Ectodermal cell (in vitro differentiated cells): ENCODE measurements at regions not wholly inside any gene's neighbourhood (a gene's known extent, or its start where the extent isn't known, plus 50 kb on each side); places are given as distances from the start of the nearest gene placed in this dataset.

Experiments used
- H3K27ac ChIP-seq: 2 replicates; pipeline ENCODE4 v1.7.0; 2013; ENCODE audit warnings: mild to moderate bottlenecking, low read depth, low read length; ENCODE audit not compliant: insufficient read depth, poor library complexity, severe bottlenecking
- H3K27me3 ChIP-seq: 2 replicates; pipeline ENCODE4 v1.7.0; 2013; ENCODE audit warnings: mild to moderate bottlenecking, low read length; ENCODE audit not compliant: insufficient read depth, control insufficient read depth, poor library complexity, severe bottlenecking
- H3K36me3 ChIP-seq: one replicate; pipeline ENCODE4 v1.7.0; 2013; ENCODE audit warnings: low read length; ENCODE audit not compliant: control insufficient read depth, insufficient read depth
- H3K4me1 ChIP-seq: one replicate; pipeline ENCODE4 v1.7.0; 2013; ENCODE audit warnings: low read length; ENCODE audit not compliant: control insufficient read depth, insufficient read depth
- H3K4me3 ChIP-seq: 2 replicates; pipeline ENCODE4 v1.7.0; 2013; ENCODE audit warnings: low read depth, low read length, control low read depth; ENCODE audit not compliant: insufficient read depth
- H3K9me3 ChIP-seq: 2 replicates; pipeline ENCODE4 v1.7.0; 2013; ENCODE audit warnings: mild to moderate bottlenecking, low read length, moderate library complexity; ENCODE audit not compliant: control insufficient read depth
- WGBS, 2 experiments: methylation state at CpG; one replicate each; pipeline ENCODE4 v1.1.7; 2013; ENCODE audit warnings: missing lambda C conversion rate in 2 of 2; 5-methylcytosine and 5-hydroxymethylcytosine counted together

DNA sequence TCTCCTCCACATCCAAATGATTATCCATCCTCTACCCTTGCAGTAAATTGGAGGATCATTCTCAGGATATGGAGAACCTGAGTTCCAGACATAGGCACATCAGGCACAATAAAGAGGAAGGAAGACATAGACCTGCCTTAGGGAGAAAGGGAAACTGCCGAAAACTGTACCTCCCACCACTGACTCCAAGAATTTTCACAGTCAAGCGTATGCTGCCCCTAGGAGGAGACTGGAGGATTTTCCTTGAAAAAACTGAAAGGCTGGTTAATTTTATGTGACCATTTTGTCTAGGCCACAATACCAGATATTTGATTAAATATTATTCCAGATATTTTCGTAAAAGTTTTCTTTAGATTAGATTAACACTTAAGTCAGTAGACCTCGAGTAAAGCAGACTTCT lies 638.5 kb upstream of the PKDCC start:
- Histone ChIP-seq H3K36me3 (no peaks in the 10 kb centered on the region), H3K4me3 (no peak overlapping the region), H3K4me1 (no peaks in the 10 kb centered on the region), H3K27ac (no peak overlapping the region), H3K9me3 (no peaks in the 10 kb centered on the region), H3K27me3 (no peaks in the 10 kb centered on the region)
- WGBS, 2 experiments: 49 to 65% methylated on average over 3 to 4 of the region's 4 CpGs

DNA sequence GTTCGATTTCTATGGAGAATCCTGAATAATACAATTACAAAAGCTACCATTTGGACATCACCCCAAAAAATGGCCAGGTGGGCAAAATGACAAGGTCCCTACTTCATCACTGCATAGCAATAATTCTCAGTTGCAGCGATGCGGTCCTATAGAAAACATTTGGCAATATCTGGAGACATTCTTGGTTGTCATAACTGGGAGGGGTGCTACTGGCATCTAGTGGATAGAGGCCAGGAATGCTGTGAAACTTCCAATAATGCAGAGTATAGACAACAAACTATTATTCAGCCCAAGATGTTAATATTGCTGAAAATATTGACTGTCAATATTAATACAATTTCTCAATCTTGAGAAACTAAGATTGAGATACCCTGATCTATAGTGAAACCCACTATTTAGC lies 637.8 kb upstream of the PKDCC start:
- 94 to 96% methylated on average over 3 of the region's 3 CpGs for WGBS, 2 experiments
- H3K4me1 ChIP-seq: no peaks in the 10 kb centered on the region
- no peaks in the 10 kb centered on the region for H3K36me3 ChIP-seq
- no peak overlapping the region for H3K4me3 ChIP-seq
- no peaks in the 10 kb centered on the region for H3K27me3 ChIP-seq
- no peak overlapping the region for H3K27ac ChIP-seq
- H3K9me3 ChIP-seq: no peaks in the 10 kb centered on the region

DNA sequence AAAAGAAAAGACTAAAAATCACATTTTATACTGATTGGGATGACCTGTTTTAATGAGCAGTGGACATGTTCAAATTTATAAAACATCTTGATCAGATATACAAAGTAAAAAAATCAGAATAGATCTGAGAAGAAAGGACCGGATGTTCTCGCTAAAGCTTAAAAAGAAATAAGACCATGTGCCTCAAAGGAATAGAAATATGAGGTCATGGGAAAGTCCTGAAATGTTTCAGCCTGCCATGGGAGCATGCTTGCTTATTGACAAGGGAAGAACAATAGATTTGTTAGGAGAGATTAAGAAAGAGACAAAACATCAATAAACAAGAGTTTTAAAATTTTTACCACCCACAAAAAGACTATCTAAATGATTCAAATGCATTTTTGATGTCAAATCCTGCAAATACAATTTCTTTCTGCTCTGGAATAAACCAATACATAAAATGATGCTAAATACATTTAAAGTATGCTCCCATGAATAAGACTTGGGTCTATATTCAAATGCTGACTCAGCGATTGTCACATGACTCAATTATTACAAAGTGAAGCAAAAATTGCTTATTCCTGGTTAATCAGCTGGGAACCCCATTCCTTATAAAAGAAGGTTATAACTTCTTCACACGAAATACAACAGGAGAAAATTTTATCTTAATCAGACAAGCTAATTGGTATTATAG lies 633.9 kb upstream of the PKDCC start:
- 50 to 71% methylated on average over 3 to 4 of the region's 4 CpGs for WGBS, 2 experiments
- no peaks in the 10 kb centered on the region for H3K27me3 ChIP-seq

DNA sequence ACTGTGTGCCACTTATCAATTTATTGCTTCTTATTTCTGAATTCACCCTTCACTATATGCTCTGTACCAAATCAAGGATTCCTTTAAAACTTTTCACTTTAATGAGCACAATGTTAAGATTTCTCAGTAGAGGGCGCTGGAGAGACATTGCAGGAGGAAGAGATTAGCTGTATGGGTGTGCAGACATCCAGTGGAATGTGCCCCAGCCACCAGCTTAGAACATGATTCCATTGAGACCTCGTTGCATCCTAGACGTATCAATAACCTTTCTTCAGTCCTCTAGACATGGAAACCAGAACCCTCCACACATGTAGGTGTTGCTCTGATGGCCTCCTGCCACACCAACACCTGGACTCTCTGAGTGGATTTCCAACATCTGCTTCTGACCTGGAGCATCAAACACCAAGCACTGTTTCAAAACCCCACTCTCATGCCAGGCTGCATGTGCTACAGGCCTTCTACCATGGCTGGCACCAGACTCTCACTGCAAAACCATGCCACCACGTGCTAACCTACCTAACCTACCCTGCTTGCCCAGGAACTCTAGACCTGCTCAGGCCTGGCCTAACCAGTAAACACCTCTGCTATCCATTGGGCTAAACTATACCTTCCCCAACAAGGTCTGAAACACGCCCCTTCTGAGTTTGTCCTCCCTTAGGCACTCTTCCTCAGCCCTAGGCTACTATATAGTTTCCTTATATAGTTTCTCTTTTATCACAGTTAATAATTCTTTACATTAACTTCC lies 633.2 kb upstream of the PKDCC start:
- Histone ChIP-seq H3K4me1 (no peaks in the 10 kb centered on the region), H3K4me3 (no peak overlapping the region), H3K9me3 (no peaks in the 10 kb centered on the region), H3K27ac (no peak overlapping the region), H3K36me3 (no peaks in the 10 kb centered on the region), H3K27me3 (no peaks in the 10 kb centered on the region)
- WGBS, 2 experiments: 54 to 60% methylated on average over 4 of the region's 5 CpGs

More for the DNA sequence above, 633.9 kb upstream of the PKDCC start:
- Histone ChIP-seq H3K27ac (no peak overlapping the region), H3K4me3 (no peak overlapping the region), H3K9me3 (no peaks in the 10 kb centered on the region), H3K4me1 (no peaks in the 10 kb centered on the region), H3K36me3 (no peaks in the 10 kb centered on the region)

DNA sequence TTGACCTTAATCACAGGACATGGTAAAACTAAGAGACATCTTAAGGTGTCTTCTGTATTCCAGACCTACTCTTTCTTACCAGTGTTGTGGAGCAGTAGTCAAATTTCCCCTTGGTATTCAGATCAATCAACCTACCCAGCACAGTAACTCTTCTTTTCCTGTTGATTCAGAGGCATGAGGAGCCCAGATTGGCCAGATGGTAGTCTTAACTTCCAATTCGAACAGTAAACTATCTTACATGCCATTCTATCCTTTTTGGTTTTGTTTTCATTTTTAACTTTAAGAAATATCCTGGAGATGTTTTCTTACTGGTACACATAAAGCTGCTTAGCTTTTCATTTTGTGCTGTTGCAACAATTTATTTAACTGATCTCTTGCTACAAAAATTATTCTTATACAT lies 630.3 kb upstream of the PKDCC start:
- Histone ChIP-seq H3K4me1 (no peaks in the 10 kb centered on the region), H3K4me3 (no peak overlapping the region), H3K27me3 (no peaks in the 10 kb centered on the region), H3K9me3 (no peaks in the 10 kb centered on the region), H3K27ac (no peak overlapping the region), H3K36me3 (no peaks in the 10 kb centered on the region)
- 100% methylated on average over 1 of the region's 1 CpG; no CpG with 5 or more reads in 1 of the 2 experiments for WGBS, 2 experiments

DNA sequence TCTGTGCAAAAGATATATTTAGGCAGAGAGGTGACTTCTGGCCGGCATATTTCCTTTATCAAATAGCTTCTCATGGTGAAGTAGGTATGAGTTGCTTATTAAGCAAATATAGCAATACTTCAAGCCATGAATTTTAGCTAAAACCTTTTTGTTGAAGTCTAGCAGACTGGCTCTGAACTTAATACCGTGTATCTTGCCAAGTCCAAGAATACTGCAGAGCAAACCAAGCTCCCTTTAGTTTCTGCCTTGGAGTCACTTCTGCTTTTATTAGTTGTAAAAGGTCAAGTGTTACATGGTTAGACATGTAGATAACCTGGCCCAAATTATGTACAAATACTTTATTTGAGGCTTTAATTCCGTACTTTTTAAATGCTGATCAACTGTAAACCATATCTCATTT lies 627.6 kb upstream of the PKDCC start:
- Histone ChIP-seq H3K36me3 (no peaks in the 10 kb centered on the region), H3K4me1 (no peaks in the 10 kb centered on the region), H3K9me3 (no peaks in the 10 kb centered on the region), H3K27me3 (no peaks in the 10 kb centered on the region), H3K4me3 (no peak overlapping the region), H3K27ac (no peak overlapping the region)
- 90 to 98% methylated on average over 3 of the region's 3 CpGs for WGBS, 2 experiments

DNA sequence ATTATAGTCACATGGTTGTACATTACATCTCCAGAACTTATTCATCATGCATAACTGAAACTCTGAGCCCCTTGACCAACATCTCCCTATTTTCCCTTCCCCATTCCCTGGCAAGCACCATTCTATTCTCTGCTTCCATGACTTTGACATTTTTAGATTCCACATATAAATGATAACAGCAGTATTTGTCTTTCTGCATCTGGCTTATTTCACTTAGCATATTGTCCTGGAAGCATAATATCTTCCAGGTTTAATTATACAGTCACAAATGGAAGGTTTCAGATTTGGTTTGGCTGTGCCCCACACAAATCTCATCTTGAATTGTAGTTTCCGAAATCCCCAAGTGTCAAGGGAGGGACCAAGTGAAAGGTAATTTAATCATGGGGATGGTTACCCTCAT lies 626.9 kb upstream of the PKDCC start:
- no peak overlapping the region for H3K27ac ChIP-seq
- no peaks in the 10 kb centered on the region for H3K27me3 ChIP-seq
- H3K9me3 ChIP-seq: no peaks in the 10 kb centered on the region
- no peaks in the 10 kb centered on the region for H3K4me1 ChIP-seq
- H3K4me3 ChIP-seq: no peak overlapping the region
- WGBS, 2 experiments: 84 to 94% methylated on average over 1 of the region's 1 CpG
- H3K36me3 ChIP-seq: no peaks in the 10 kb centered on the region

DNA sequence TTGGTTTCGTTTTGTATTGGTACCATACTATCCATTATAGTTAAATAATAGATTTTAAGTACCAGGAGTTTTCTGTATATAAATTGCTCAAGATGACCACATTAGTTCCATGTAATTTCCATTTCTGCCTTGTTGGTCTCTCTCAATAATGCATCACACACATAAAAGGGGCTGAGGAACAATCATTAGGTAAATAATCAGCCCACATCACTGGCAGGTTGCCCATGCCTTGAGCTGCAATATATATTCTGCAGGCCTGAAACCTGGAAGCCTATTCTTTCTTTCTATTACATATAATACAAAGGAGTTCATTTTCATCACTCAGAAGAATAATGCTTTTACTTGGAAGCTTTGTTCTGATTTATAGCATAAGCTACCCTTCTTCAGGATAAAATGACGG lies 616.1 kb upstream of the PKDCC start:
- H3K27me3 ChIP-seq: no peaks in the 10 kb centered on the region
- no peaks in the 10 kb centered on the region for H3K36me3 ChIP-seq
- H3K9me3 ChIP-seq: no peaks in the 10 kb centered on the region
- no peak overlapping the region for H3K4me3 ChIP-seq
- WGBS, 2 experiments: 0% methylated on average over 1 of the region's 2 CpGs; no CpG with 5 or more reads in 1 of the 2 experiments
- no peaks in the 10 kb centered on the region for H3K4me1 ChIP-seq
- no peak overlapping the region for H3K27ac ChIP-seq

DNA sequence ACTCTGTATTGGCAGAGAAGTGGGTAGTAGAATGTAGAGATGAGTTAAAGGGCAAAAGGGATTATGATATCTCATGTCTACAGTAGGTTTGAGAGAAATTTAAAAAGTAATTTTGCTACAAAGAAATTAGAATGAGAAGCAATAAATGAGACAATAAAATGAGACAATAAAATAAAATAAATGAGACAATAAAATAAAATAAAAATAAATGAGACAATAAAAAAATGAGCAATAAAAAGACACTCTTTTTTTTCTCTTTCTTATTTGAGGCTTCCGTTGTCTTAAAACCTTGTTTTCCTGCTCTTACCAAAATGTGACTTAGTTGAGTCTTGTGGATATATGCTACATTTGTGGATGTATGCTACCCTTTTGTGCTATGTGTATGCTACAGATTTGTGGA lies 615.4 kb upstream of the PKDCC start:
- Histone ChIP-seq H3K27me3 (no peaks in the 10 kb centered on the region), H3K4me3 (no peak overlapping the region), H3K9me3 (no peaks in the 10 kb centered on the region), H3K4me1 (no peaks in the 10 kb centered on the region), H3K36me3 (no peaks in the 10 kb centered on the region), H3K27ac (no peak overlapping the region)
- 91% methylated on average over 1 of the region's 1 CpG; no CpG with 5 or more reads in 1 of the 2 experiments for WGBS, 2 experiments

DNA sequence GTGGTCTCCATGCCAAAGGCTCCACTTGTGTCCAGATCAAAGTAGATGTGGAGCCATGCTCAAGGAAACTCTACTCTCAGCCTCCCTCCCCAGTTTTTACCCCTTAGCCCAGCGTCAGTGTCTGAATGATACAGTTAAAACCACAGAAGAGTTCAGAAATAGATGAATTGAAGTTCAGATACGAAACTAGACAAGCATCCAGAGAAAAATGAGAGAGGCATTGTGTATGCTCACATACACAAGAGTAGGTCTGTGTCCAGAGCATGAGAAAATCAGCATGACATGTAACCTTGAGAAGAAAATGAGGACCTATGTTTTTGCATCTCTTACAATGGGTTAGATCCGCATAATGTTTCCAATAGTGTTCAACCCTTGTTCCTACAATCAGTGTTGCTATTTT lies 612.8 kb upstream of the PKDCC start:
- no peak overlapping the region for H3K27ac ChIP-seq
- WGBS, 2 experiments: 93 to 100% methylated on average over 3 of the region's 3 CpGs
- H3K9me3 ChIP-seq: no peaks in the 10 kb centered on the region
- no peaks in the 10 kb centered on the region for H3K36me3 ChIP-seq
- no peaks in the 10 kb centered on the region for H3K27me3 ChIP-seq
- no peaks in the 10 kb centered on the region for H3K4me1 ChIP-seq
- H3K4me3 ChIP-seq: no peak overlapping the region
